Suprapubic skin (tissue), 4 donors: ENCODE measurements at regions not wholly inside any gene's neighbourhood (a gene's known extent, or its start where the extent isn't known, plus 50 kb on each side); places are given as distances from the start of the nearest gene placed in this dataset.

Experiments used
- CTCF ChIP-seq, 2 donors: fragments of 200-600 bp in 1 of 2; fragments of 450-650 bp in 1 of 2; sonication (generic) in 1 of 2; IDR thresholded peaks; one replicate each; pipeline ENCODE4 v1.5.1; 2016 to 2019; ENCODE audit warnings: antibody characterized with exemption in 2 of 2, mild to moderate bottlenecking in 1 of 2, moderate library complexity in 1 of 2
- POLR2A ChIP-seq, 2 donors: fragments of 450-650 bp; IDR thresholded peaks; one replicate each; pipeline ENCODE4 v1.6.1; 2017; ENCODE audit warnings: antibody characterized with exemption in 2 of 2, mild to moderate bottlenecking in 2 of 2, moderate library complexity in 2 of 2
- POLR2AphosphoS5 ChIP-seq, 3 donors: sonication (generic); formaldehyde crosslinking; IDR thresholded peaks; one replicate each; pipeline ENCODE4 v1.6.1; 2017; ENCODE audit warnings: antibody characterized with exemption in 3 of 3

- no peak for TF ChIP-seq POLR2AphosphoS5 (IDR thresholded peaks at IDR 0.05)
- TF ChIP-seq POLR2A (IDR thresholded peaks at IDR 0.05) = no peak
- TF ChIP-seq CTCF (IDR thresholded peaks at IDR 0.05) = no peak
Measured at GRCh38 chr7:155195939-155196523, 101.6 kb upstream of the INSIG1 start.
